ENCODE measurements at regions not wholly inside any gene's neighbourhood (a gene's known extent, or its start where the extent isn't known, plus 50 kb on each side); places are given as distances from the start of the nearest gene placed in this dataset.

DNA sequence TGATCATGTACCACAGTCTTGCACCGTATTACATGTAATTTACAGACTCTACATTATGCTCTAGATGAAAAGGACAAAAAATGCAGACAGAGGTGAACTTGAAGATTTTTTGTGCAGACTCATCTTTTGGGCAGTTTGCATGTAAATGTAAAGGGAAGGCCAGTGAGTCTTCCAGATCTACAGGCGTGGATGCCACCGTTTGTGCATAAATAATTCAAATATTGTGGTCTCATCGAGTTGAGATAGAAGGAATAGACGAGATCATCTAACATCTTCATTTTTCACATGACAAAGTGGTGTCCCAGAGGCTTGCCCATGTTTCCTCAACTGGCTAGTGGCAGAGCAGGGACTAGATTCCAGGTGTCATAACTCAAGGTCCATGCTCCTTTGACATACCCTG lies 125.2 kb downstream of the ALX1 start:
- no peak for DNase-seq
- Mint-ChIP-seq H3K36me3 (ENCODE audit: low read depth) (no peaks in the 10 kb centered on the region), H3K9me3 (no peaks in the 10 kb centered on the region), H3K4me3 (no peak overlapping the region), H3K27ac (no peak overlapping the region), H3K27me3 (ENCODE audit: insufficient read depth) (peaks cover 46% of the 10 kb centered on the region), H3K4me1 (peaks cover 15% of the 10 kb centered on the region)
- Histone ChIP-seq H3K9me3 (ENCODE audit: control insufficient read depth, low read length) (no peaks in the 10 kb centered on the region), H3K27me3 (ENCODE audit: control insufficient read depth, insufficient read depth, low read length, poor library complexity, severe bottlenecking) (peaks cover 41% of the 10 kb centered on the region), H3K4me1 (ENCODE audit: control insufficient read depth, insufficient read depth, low read length) (peaks cover 12% of the 10 kb centered on the region), H3K4me3 (ENCODE audit: low read length) (no peak overlapping the region), H3K27ac (ENCODE audit: low read depth, low read length) (no peak overlapping the region), H3K36me3 (ENCODE audit: control insufficient read depth, insufficient read depth, low read length) (no peaks in the 10 kb centered on the region), H3K9ac (ENCODE audit: extremely low read depth, low read length, poor library complexity, severe bottlenecking) (no peak overlapping the region)
- 89 to 93% methylated on average over 5 of the region's 5 CpGs for WGBS, 2 experiments (ENCODE audit: insufficient coverage in 1 of 2, insufficient read length in 1 of 2)
- TF ChIP-seq CTCF (conservative IDR thresholded peaks at IDR 0.05) = no peak

DNA sequence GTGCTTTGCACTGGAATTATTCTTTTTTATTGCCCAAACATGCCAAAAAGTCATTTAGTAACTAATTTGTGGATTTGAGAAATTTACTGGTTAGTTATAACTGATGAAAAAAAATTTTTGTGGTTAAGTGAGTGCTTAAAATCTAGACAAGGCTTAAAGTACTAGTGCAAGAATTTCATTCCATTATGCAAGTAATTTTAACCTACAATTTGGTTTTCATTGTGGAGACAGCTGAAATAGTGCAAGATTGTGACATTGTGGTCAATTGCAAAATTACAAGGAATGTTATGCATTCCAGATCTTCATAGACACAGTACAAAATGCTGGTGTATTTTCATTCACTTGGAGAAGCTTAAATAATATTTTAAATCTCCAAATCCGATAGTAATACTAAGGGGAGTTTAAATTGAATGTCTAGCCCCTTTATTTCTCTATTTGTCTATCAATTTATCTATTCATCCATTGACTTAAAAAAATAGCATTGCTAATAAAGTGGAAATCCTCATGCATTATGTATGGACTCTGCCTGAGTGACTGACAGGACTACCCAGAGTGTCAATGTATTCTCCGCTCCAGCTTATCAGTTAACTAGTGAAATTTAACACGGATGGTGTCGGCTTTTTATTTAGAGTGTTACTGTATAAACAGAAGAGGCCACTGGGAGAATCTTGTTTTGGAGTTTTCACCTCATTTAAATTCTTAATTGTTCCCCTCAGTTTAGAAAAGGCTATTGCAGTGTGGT lies 125.9 kb downstream of the ALX1 start:
- no peak for TF ChIP-seq CTCF (conservative IDR thresholded peaks at IDR 0.05)

GRCh38 chr12:85413266-85413665 lies 133.2 kb downstream of the ALX1 start:
- no peaks in the 10 kb centered on the region for H3K9me3 Mint-ChIP-seq
- peaks cover 6% of the 10 kb centered on the region for H3K27me3 Mint-ChIP-seq (ENCODE audit: insufficient read depth)
- H3K4me3 ChIP-seq (ENCODE audit: low read length) = no peak overlapping the region
- no peaks in the 10 kb centered on the region for H3K4me1 Mint-ChIP-seq
- H3K36me3 Mint-ChIP-seq (ENCODE audit: low read depth) = no peaks in the 10 kb centered on the region
- no peak overlapping the region for H3K9ac ChIP-seq (ENCODE audit: extremely low read depth, low read length, poor library complexity, severe bottlenecking)
- WGBS, 2 experiments (ENCODE audit: insufficient coverage in 1 of 2, insufficient read length in 1 of 2) = 93 to 100% methylated on average over 1 to 2 of the region's 2 CpGs
- H3K36me3 ChIP-seq (ENCODE audit: control insufficient read depth, insufficient read depth, low read length) = no peaks in the 10 kb centered on the region
- H3K27ac Mint-ChIP-seq = no peak overlapping the region
- H3K27me3 ChIP-seq (ENCODE audit: control insufficient read depth, insufficient read depth, low read length, poor library complexity, severe bottlenecking) = no peaks in the 10 kb centered on the region
- no peak overlapping the region for H3K27ac ChIP-seq (ENCODE audit: low read depth, low read length)
- no peaks in the 10 kb centered on the region for H3K9me3 ChIP-seq (ENCODE audit: control insufficient read depth, low read length)
- TF ChIP-seq CTCF (conservative IDR thresholded peaks at IDR 0.05) = no peak
- DNase-seq = no peak
- H3K4me1 ChIP-seq (ENCODE audit: control insufficient read depth, insufficient read depth, low read length) = no peaks in the 10 kb centered on the region
- no peak overlapping the region for H3K4me3 Mint-ChIP-seq

More for the DNA sequence above, 125.9 kb downstream of the ALX1 start:
- H3K36me3 ChIP-seq (ENCODE audit: control insufficient read depth, insufficient read depth, low read length) = no peaks in the 10 kb centered on the region
- Mint-ChIP-seq H3K4me1 (peaks cover 15% of the 10 kb centered on the region), H3K9me3 (no peaks in the 10 kb centered on the region), H3K36me3 (ENCODE audit: low read depth) (no peaks in the 10 kb centered on the region), H3K27me3 (ENCODE audit: insufficient read depth) (peaks cover 42% of the 10 kb centered on the region), H3K4me3 (no peak overlapping the region), H3K27ac (no peak overlapping the region)
- H3K9ac ChIP-seq (ENCODE audit: extremely low read depth, low read length, poor library complexity, severe bottlenecking) = no peak overlapping the region
- H3K27me3 ChIP-seq (ENCODE audit: control insufficient read depth, insufficient read depth, low read length, poor library complexity, severe bottlenecking) = peaks cover 38% of the 10 kb centered on the region
- H3K9me3 ChIP-seq (ENCODE audit: control insufficient read depth, low read length) = no peaks in the 10 kb centered on the region
- H3K4me1 ChIP-seq (ENCODE audit: control insufficient read depth, insufficient read depth, low read length) = peaks cover 12% of the 10 kb centered on the region
- no peak overlapping the region for H3K4me3 ChIP-seq (ENCODE audit: low read length)
- no peak for DNase-seq
- H3K27ac ChIP-seq (ENCODE audit: low read depth, low read length) = no peak overlapping the region
- 51% methylated on average over 3 of the region's 4 CpGs; no CpG with 5 or more reads in 1 of the 2 experiments for WGBS, 2 experiments (ENCODE audit: insufficient coverage in 1 of 2, insufficient read length in 1 of 2)

All from endodermal cell (in vitro differentiated cells).